ENCODE measurements at regions not wholly inside any gene's neighbourhood (a gene's known extent, or its start where the extent isn't known, plus 50 kb on each side); places are given as distances from the start of the nearest gene placed in this dataset.
"Not testable (repeated sequence)": the region's sequence is repeated elsewhere in the genome, so short reads cannot be mapped to it uniquely, and the experiment has no call there.

DNA sequence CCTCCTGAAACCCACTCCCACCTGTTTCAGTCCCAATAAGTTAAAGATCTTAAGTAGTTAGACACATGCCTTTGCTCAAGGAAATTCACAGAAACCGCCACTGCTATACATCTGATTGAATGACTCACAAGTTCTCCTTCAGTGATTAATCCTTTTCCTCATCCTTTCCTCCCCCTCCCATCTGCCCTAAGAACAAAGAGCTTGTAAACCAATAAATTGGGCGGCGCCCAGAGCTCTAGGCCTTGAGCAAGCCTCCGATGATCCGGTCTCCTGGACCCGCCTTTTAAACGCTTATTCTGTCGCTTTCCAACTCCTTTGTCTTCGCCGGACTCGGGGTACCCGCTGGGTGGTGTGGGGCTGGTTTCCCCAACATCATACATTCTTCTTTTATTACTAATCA is 104.9 kb downstream of the TRAM1L1 start:
- TF ChIP-seq, protein P1, sequence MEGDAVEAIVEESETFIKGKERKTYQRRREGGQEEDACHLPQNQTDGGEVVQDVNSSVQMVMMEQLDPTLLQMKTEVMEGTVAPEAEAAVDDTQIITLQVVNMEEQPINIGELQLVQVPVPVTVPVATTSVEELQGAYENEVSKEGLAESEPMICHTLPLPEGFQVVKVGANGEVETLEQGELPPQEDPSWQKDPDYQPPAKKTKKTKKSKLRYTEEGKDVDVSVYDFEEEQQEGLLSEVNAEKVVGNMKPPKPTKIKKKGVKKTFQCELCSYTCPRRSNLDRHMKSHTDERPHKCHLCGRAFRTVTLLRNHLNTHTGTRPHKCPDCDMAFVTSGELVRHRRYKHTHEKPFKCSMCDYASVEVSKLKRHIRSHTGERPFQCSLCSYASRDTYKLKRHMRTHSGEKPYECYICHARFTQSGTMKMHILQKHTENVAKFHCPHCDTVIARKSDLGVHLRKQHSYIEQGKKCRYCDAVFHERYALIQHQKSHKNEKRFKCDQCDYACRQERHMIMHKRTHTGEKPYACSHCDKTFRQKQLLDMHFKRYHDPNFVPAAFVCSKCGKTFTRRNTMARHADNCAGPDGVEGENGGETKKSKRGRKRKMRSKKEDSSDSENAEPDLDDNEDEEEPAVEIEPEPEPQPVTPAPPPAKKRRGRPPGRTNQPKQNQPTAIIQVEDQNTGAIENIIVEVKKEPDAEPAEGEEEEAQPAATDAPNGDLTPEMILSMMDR (conservative IDR thresholded peaks at IDR 0.05) = not testable (repeated sequence)
- not testable (repeated sequence) for TF ChIP-seq ZFX (IDR thresholded peaks at IDR 0.05)

All from C4-2B (cell line).